COLO668 (cell line): ENCODE measurements at regions not wholly inside any gene's neighbourhood (a gene's known extent, or its start where the extent isn't known, plus 50 kb on each side); places are given as distances from the start of the nearest gene placed in this dataset.

Experiments
- DNase-seq: peaks from one replicate; lab custom pipeline; 2025; ENCODE audit not compliant: unreplicated experiment; lab: John Stamatoyannopoulos, UW

DNA sequence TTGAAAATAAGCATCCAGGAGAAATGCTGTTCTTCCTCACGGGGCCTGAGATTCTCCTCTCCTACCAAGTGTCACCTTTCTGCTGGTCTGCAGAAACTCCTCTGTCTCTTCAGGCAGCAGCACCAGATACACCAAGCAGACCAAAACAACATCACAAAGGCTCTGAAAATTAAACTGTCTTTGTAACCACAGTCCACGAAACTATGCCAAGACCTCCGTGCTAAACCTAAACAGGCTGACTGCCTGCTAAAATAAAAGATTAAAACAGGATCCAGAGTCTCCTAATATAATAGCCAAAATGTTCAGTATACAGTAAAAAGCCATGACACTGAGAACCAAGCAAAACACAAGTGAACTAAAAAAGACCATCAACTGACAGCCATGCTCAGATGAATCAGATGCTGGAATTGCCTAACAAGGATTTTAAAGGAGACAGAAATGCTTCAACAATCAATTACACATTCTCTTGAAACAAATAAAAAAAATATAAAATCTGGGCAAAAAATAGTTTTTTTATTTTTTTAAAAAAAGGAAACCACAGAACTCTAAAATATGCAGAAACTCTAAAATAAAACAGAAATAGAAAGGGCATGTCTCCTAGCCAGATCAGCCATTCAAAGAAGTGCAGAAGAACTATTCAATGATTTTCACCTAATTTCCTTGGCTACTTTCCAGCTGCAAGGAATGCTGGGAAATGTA is 50.3 kb upstream of the TOX3 start:
- DNase-seq: no peak
